ENCODE measurements at regions not wholly inside any gene's neighbourhood (a gene's known extent, or its start where the extent isn't known, plus 50 kb on each side); places are given as distances from the start of the nearest gene placed in this dataset.

DNA sequence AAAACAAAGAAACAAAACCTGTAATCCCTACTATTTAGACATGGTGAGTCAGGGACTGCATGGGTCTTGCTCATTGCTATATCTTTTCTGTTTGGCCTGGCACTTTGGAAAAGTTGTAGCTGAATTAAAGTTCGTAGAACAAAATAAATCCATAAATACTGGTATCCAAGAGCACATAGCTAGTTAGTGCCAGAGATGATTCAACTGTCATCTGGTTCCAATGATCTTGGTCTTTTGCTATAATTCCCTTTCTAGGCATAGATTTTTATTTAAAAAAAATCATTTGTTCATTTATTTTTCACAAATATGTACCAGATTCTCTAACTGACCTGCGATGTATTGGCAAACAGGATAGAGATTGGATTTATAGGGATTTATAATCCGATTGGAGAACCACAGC is 1436.1 kb upstream of the GOT2 start:
- BruUV-seq (replicated peaks) = no TSS peak
- POLR2A ChIA-PET = no interaction called here

DNA sequence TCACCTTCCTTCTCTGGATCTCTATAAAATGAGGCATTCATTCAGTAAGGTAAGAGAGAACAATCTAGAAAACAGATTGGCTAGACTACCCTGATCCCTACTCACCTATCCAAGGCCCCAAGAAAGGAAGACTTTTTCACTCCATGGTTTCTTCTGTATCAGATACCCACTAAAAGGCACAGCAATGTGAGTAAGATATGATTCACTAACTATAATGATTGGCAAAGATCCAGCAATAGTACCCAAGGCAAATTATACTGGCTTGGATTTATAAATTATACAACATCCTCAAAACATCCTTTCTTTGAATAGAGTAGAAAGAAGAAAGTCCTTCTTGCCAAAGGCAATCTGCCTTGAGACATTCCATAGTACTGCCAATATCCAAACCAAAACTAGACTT is 1432.0 kb upstream of the GOT2 start:
- ChIA-PET POLR2A (no interaction called here), CTCF (no interaction called here)
- intact Hi-C loops (cut with micrococcal nuclease; ENCODE audit: unreplicated experiment) = no loop called here
- H3K27me3 ChIP-seq (ENCODE audit: control insufficient read depth, insufficient read depth, low read length) = no peaks in the 10 kb centered on the region
- no peaks in the 10 kb centered on the region for H3K9me3 ChIP-seq (ENCODE audit: control insufficient read depth, insufficient read depth, low read depth, low read length)
- ATAC-seq (no peak), DNase-seq (ENCODE audit: low read depth, low spot score) (no peak)
- no peak for TF ChIP-seq SIN3A (IDR thresholded peaks at IDR 0.05; ENCODE audit: borderline replicate concordance, insufficient read depth, low read depth, low read length)
- no peak for TF ChIP-seq POLR2AphosphoS5 (IDR thresholded peaks at IDR 0.05; ENCODE audit: low read depth, low read length)
- TF ChIP-seq, protein P1, sequence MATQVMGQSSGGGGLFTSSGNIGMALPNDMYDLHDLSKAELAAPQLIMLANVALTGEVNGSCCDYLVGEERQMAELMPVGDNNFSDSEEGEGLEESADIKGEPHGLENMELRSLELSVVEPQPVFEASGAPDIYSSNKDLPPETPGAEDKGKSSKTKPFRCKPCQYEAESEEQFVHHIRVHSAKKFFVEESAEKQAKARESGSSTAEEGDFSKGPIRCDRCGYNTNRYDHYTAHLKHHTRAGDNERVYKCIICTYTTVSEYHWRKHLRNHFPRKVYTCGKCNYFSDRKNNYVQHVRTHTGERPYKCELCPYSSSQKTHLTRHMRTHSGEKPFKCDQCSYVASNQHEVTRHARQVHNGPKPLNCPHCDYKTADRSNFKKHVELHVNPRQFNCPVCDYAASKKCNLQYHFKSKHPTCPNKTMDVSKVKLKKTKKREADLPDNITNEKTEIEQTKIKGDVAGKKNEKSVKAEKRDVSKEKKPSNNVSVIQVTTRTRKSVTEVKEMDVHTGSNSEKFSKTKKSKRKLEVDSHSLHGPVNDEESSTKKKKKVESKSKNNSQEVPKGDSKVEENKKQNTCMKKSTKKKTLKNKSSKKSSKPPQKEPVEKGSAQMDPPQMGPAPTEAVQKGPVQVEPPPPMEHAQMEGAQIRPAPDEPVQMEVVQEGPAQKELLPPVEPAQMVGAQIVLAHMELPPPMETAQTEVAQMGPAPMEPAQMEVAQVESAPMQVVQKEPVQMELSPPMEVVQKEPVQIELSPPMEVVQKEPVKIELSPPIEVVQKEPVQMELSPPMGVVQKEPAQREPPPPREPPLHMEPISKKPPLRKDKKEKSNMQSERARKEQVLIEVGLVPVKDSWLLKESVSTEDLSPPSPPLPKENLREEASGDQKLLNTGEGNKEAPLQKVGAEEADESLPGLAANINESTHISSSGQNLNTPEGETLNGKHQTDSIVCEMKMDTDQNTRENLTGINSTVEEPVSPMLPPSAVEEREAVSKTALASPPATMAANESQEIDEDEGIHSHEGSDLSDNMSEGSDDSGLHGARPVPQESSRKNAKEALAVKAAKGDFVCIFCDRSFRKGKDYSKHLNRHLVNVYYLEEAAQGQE (IDR thresholded peaks at IDR 0.05; ENCODE audit: insufficient read depth in 1 of 2, low read depth in 2 of 2, low read length in 1 of 2) = no peak
- TF ChIP-seq TCF7L2 (IDR thresholded peaks at IDR 0.05; ENCODE audit: low read depth, low read length) = no peak
- TF ChIP-seq, protein P2, sequence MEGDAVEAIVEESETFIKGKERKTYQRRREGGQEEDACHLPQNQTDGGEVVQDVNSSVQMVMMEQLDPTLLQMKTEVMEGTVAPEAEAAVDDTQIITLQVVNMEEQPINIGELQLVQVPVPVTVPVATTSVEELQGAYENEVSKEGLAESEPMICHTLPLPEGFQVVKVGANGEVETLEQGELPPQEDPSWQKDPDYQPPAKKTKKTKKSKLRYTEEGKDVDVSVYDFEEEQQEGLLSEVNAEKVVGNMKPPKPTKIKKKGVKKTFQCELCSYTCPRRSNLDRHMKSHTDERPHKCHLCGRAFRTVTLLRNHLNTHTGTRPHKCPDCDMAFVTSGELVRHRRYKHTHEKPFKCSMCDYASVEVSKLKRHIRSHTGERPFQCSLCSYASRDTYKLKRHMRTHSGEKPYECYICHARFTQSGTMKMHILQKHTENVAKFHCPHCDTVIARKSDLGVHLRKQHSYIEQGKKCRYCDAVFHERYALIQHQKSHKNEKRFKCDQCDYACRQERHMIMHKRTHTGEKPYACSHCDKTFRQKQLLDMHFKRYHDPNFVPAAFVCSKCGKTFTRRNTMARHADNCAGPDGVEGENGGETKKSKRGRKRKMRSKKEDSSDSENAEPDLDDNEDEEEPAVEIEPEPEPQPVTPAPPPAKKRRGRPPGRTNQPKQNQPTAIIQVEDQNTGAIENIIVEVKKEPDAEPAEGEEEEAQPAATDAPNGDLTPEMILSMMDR (IDR thresholded peaks at IDR 0.05) = no peak
- no peaks in the 10 kb centered on the region for H3K36me3 ChIP-seq (ENCODE audit: control insufficient read depth, insufficient read depth, low read length)
- no TSS peak for BruUV-seq (replicated peaks)
- no peak overlapping the region for H3K27ac ChIP-seq (ENCODE audit: low read length)
- H3K4me3 ChIP-seq (ENCODE audit: low read depth in 2 of 2, low read length in 2 of 2) = no peak overlapping the region
- H3K4me1 ChIP-seq (ENCODE audit: control insufficient read depth, insufficient read depth, low read length) = no peaks in the 10 kb centered on the region
- in situ Hi-C loops (cut with HindIII; ENCODE audit: low pct_unique_long_range_greater_than_20kb, low sequenced_read_pairs) = no loop called here

More for the DNA sequence above, 1436.1 kb upstream of the GOT2 start:
- no peaks in the 10 kb centered on the region for H3K27me3 ChIP-seq (ENCODE audit: control insufficient read depth, insufficient read depth, low read length)
- TF ChIP-seq, protein P1 (IDR thresholded peaks at IDR 0.05; ENCODE audit: insufficient read depth in 1 of 2, low read depth in 2 of 2, low read length in 1 of 2) = no peak
- TF ChIP-seq, protein P2 (IDR thresholded peaks at IDR 0.05) = no peak
- TF ChIP-seq TCF7L2 (IDR thresholded peaks at IDR 0.05; ENCODE audit: low read depth, low read length) (no peak), SIN3A (IDR thresholded peaks at IDR 0.05; ENCODE audit: borderline replicate concordance, insufficient read depth, low read depth, low read length) (no peak), POLR2AphosphoS5 (IDR thresholded peaks at IDR 0.05; ENCODE audit: low read depth, low read length) (no peak)
- ATAC-seq (no peak), DNase-seq (ENCODE audit: low read depth, low spot score) (no peak)
- intact Hi-C loops (cut with micrococcal nuclease; ENCODE audit: unreplicated experiment) = no loop called here
- H3K4me3 ChIP-seq (ENCODE audit: low read depth in 2 of 2, low read length in 2 of 2) = no peak overlapping the region
- CTCF ChIA-PET = no interaction called here
- no peaks in the 10 kb centered on the region for H3K36me3 ChIP-seq (ENCODE audit: control insufficient read depth, insufficient read depth, low read length)
- H3K9me3 ChIP-seq (ENCODE audit: control insufficient read depth, insufficient read depth, low read depth, low read length) = no peaks in the 10 kb centered on the region
- H3K4me1 ChIP-seq (ENCODE audit: control insufficient read depth, insufficient read depth, low read length) = no peaks in the 10 kb centered on the region
- in situ Hi-C loops (cut with HindIII; ENCODE audit: low pct_unique_long_range_greater_than_20kb, low sequenced_read_pairs) = no loop called here
- no peak overlapping the region for H3K27ac ChIP-seq (ENCODE audit: low read length)

Data from Panc1 (cell line).